HUES64 (cell line): ENCODE measurements at regions not wholly inside any gene's neighbourhood (a gene's known extent, or its start where the extent isn't known, plus 50 kb on each side); places are given as distances from the start of the nearest gene placed in this dataset.

Experiments used
- H3K27ac ChIP-seq: 2 replicates; pipeline ENCODE4 v1.7.0; 2013; ENCODE audit warnings: low read depth, low read length, inconsistent platforms
- H3K27me3 ChIP-seq: 2 replicates; pipeline ENCODE4 v1.6.1; 2013; ENCODE audit warnings: mild to moderate bottlenecking, low read length; ENCODE audit not compliant: insufficient read depth
- H3K36me3 ChIP-seq: 2 replicates; pipeline ENCODE4 v1.6.1; 2013; ENCODE audit warnings: mild to moderate bottlenecking, low read length; ENCODE audit not compliant: insufficient read depth
- H3K4me1 ChIP-seq: 2 replicates; pipeline ENCODE4 v1.6.1; 2013; ENCODE audit warnings: mild to moderate bottlenecking, low read length, moderate library complexity; ENCODE audit not compliant: insufficient read depth
- H3K4me3 ChIP-seq: 2 replicates; pipeline ENCODE4 v1.5.1; 2013; ENCODE audit warnings: mild to moderate bottlenecking, low read length, moderate library complexity
- H3K9ac ChIP-seq: 2 replicates; pipeline ENCODE4 v1.6.1; 2013; ENCODE audit warnings: mild to moderate bottlenecking, low read depth, low read length
- H3K9me3 ChIP-seq: 2 replicates; pipeline ENCODE4 v1.6.1; 2013; ENCODE audit warnings: low read depth, low read length; ENCODE audit not compliant: insufficient read depth
- WGBS: fragments of 150-250, 120-280 bp; methylation state at CpG from one replicate; pipeline ENCODE4 v1.1.7; 2013; ENCODE audit warnings: missing lambda C conversion rate; 5-methylcytosine and 5-hydroxymethylcytosine counted together

DNA sequence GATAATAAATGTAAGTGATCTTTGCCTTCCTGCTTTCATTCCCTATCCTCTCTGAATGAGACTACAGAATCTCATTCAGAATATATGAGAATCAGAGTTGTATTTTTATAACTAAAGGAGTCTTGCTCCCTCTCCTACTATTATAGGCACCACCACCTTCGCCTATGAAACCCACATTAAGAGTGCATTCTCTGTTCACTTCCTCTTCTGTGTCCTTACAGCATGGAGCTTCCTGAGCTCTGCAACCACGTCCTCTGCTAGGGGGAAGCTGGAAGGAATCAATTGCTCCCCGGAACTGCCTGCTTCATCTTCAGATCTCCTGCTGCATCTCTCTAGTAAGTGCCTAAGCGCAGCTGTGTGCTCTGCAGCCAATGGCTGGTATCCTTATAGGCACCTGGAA lies 820.7 kb downstream of the GRID1 start:
- no peaks in the 10 kb centered on the region for H3K36me3 ChIP-seq
- no peak overlapping the region for H3K27ac ChIP-seq
- peaks cover 29% of the 10 kb centered on the region for H3K4me1 ChIP-seq
- H3K27me3 ChIP-seq = no peaks in the 10 kb centered on the region
- no peak overlapping the region for H3K4me3 ChIP-seq
- WGBS = 92% methylated on average over 4 of the region's 4 CpGs
- no peaks in the 10 kb centered on the region for H3K9me3 ChIP-seq
- H3K9ac ChIP-seq = no peak overlapping the region

- H3K27ac ChIP-seq = peak overlapping the region; percentile 33; the same call in 1 of the 2 replicates
- WGBS = 86% methylated on average over 1 of the region's 1 CpG
- no peak overlapping the region for H3K9ac ChIP-seq
- H3K9me3 ChIP-seq = no peaks in the 10 kb centered on the region
- H3K4me1 ChIP-seq = peaks cover 27% of the 10 kb centered on the region
- no peaks in the 10 kb centered on the region for H3K27me3 ChIP-seq
- H3K36me3 ChIP-seq = no peaks in the 10 kb centered on the region
- H3K4me3 ChIP-seq = no peak overlapping the region
Observed at GRCh38 chr10:85547460-85548023, 819.1 kb downstream of the GRID1 start.

DNA sequence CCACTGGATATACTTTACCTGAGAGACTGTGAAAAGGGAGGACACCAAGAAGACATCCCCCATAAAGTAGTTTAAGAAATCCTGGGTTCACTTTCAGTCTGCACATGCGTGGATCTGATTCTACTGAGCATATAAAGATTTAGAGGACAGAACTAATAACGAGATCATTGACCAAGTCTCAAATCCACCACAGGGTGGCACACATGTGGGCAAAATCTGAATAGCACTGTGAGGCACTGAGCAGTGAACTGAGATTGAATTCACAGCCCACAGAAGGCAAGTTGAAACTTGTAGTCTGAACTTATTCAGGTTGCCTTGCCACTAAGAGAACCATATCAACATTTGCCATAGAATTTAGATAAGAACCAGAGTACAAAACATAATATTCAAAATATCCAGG lies 818.6 kb downstream of the GRID1 start:
- H3K4me1 ChIP-seq = peaks cover 22% of the 10 kb centered on the region

More for the DNA sequence above, 818.6 kb downstream of the GRID1 start:
- Histone ChIP-seq H3K9ac (no peak overlapping the region), H3K27me3 (no peaks in the 10 kb centered on the region), H3K27ac (peak overlapping the region; percentile 33; the same call in 1 of the 2 replicates), H3K9me3 (no peaks in the 10 kb centered on the region), H3K36me3 (no peaks in the 10 kb centered on the region), H3K4me3 (no peak overlapping the region)
- WGBS = 67% methylated on average over 2 of the region's 2 CpGs
